ENCODE measurements at regions not wholly inside any gene's neighbourhood (a gene's known extent, or its start where the extent isn't known, plus 50 kb on each side); places are given as distances from the start of the nearest gene placed in this dataset.

DNA sequence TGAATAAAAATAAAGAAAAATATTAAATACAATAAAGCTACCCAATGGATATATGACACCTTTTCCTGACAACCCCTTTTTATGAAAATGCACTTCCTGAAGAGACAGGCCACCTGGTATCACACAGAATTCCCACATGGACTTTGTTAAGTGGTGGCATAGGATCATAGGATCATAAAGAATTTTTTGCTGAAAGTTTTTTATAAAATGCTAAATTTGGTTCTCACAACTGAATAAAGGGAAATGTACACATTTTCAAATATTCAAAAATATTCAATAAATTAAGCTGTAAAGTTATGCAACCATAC is 102.5 kb upstream of the ROBO1 start:
- TF ChIP-seq, protein P1, sequence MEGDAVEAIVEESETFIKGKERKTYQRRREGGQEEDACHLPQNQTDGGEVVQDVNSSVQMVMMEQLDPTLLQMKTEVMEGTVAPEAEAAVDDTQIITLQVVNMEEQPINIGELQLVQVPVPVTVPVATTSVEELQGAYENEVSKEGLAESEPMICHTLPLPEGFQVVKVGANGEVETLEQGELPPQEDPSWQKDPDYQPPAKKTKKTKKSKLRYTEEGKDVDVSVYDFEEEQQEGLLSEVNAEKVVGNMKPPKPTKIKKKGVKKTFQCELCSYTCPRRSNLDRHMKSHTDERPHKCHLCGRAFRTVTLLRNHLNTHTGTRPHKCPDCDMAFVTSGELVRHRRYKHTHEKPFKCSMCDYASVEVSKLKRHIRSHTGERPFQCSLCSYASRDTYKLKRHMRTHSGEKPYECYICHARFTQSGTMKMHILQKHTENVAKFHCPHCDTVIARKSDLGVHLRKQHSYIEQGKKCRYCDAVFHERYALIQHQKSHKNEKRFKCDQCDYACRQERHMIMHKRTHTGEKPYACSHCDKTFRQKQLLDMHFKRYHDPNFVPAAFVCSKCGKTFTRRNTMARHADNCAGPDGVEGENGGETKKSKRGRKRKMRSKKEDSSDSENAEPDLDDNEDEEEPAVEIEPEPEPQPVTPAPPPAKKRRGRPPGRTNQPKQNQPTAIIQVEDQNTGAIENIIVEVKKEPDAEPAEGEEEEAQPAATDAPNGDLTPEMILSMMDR (IDR thresholded peaks at IDR 0.05) = no peak
- TF ChIP-seq POLR2A (IDR thresholded peaks at IDR 0.05) = no peak

Data from esophagus squamous epithelium (tissue), 4 donors.